HG03354 (cell line): ENCODE measurements at regions not wholly inside any gene's neighbourhood (a gene's known extent, or its start where the extent isn't known, plus 50 kb on each side); places are given as distances from the start of the nearest gene placed in this dataset.
"Not testable (repeated sequence)": the region's sequence is repeated elsewhere in the genome, so short reads cannot be mapped to it uniquely, and the experiment has no call there.

ENCODE experiments used
- ATAC-seq: cut with Tn5 transposase; IDR thresholded peaks from one replicate; pipeline ENCODE4 v1.9.1; 2021; ENCODE audit warnings: mild to moderate bottlenecking; ENCODE audit not compliant: unreplicated experiment, poor library complexity, severe bottlenecking

DNA sequence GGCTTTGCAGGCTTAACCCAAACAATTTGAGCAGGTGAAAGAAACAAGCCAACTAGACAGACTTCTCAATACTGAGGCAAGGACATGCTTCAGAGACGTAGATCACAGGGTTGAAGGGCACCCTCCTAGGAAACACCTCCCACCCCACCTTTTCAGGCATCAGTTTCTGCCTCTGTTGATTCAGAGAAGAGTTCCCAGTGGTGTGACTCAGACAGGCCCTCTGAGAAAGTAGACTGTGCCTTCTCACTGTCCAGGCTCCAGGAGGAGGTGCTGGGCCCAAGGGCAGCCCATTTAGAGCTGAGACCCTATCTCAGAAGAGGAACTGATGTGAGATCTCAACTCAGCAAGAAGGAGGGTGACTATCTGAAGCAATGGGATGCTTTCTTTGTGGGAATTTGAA lies 108.1 kb downstream of the FAM50B start:
- ATAC-seq: no peak

GRCh38 chr6:3958255-3958654 lies 109.1 kb downstream of the FAM50B start:
- no peak for ATAC-seq

- ATAC-seq: no peak
These were observed 110.2 kb downstream of the FAM50B start for GRCh38 chr6:3959385-3959784.

GRCh38 chr6:3960754-3961361 lies 111.7 kb downstream of the FAM50B start:
- ATAC-seq: no peak

- ATAC-seq: no peak
These were observed 112.5 kb downstream of the FAM50B start for GRCh38 chr6:3961581-3962215.

GRCh38 chr6:3962291-3963280 lies 113.4 kb downstream of the FAM50B start:
- no peak for ATAC-seq

DNA sequence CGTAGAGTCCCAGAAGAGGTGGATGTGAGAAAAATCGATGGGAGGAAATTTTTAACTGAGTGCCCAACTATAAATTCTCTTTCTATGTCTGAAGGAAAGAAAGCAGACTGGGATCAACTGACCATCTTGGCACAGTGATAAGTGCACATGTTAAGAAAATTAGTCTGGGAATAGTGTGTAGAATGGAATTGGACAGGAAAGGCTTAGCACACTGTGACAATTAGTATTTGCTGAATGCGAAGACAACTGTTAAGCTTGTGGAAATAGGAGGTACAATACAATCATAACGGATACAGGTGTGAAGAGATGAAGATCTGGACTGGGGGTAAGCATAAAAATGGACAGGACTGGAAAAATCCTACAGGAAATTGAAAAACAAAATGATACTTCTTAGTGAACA lies 114.3 kb downstream of the FAM50B start:
- no peak for ATAC-seq

DNA sequence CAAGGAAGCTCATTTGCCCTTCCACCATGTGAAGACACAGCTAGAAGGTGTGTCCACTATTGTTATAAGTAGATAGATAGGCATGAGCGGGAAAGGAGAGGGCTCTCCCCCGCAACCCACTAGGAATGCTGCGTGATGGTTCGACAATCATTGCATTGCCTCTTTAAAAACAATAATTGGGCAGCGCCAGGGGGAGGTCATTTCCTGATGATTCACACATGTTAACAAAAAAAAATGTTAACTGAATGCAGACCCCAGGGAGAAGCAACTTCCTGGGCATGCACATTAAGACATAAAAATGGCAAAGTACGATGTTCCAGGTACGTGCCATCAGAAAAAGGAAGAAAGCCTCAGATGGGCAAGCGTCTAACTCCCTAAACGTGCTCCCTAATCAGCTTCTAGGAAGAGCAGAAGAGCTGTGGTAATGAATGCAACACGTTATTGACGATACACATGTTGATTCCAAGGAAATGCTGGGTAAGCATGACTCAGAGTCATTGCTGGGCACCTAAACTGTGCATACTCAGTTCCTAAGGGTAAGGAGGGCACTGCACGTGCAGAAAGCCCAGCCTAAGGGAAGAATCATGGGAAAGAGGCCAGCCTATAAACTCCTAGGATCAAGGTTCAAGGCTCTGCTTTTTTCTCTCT lies 113.7 kb downstream of the FAM217A start:
- ATAC-seq: no peak

DNA sequence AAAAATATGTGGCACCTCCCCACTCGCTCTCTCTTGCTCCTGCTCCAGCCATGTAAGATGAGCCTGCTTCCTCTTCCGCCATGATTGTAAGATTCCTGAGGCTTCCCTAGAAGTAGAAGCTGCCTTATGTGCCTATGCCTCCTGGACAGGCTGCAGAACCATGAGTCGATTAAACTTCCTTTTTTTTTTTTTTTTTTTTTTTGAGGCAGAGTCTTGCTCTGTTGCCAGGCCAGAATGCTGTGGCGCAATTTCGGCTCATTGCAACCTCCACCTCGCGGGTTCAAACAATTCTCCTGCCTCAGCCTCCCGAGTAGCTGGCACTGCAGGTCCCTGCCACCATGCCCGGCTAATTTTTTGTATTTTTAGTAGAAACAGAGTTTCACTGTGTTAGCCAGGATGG lies 112.5 kb downstream of the FAM217A start:
- no peak for ATAC-seq

GRCh38 chr6:3970097-3970496 lies 108.8 kb downstream of the FAM217A start:
- ATAC-seq: no peak

GRCh38 chr6:3973152-3973551 lies 105.8 kb downstream of the FAM217A start:
- ATAC-seq: not testable (repeated sequence)

GRCh38 chr6:3977875-3978711 lies 100.8 kb downstream of the FAM217A start:
- peak; percentile 91 for ATAC-seq

- ATAC-seq: not testable (repeated sequence)
These were observed 100.0 kb downstream of the FAM217A start for GRCh38 chr6:3978966-3979365.

GRCh38 chr6:3981917-3982316 lies 97.0 kb downstream of the FAM217A start:
- no peak for ATAC-seq

- ATAC-seq: no peak
These were observed 95.2 kb downstream of the FAM217A start for GRCh38 chr6:3983778-3984177.

DNA sequence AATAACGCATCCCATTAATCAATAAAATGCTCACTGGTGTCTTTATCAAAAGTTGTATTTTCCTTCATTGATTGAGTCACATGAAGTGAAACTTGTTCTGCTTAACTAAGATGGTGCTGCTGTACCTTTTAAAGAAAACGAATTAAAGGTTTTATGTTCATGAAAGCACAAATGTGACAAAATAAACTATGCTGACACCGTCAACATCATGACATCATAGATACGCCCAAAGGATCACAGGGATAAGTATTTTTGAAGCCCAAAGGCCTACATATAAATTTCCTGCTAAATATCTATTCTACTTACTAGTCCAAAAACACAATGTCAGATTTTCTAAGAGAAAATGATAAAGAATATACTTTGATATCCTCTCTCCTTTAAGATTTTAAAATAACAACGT lies 94.4 kb downstream of the FAM217A start:
- ATAC-seq: no peak

DNA sequence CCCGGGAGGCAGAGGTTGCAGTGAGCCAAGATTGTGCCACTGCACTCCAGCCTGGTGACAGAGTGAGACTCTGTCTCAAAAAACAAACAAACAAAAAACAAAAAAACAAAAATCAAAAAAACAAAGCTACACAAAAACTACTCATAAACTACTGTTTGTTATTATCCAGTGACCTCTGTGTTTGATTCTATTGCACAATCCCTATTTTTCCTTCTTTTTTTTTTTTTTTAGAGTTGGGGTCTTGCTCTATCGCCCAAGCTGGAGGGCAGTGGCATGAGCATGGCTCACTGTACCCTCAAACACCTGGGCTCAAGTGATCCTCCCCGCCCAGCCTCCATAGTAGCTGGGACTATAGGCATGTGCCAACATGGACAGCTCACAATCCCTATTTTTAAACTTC lies 92.7 kb downstream of the FAM217A start:
- no peak for ATAC-seq

DNA sequence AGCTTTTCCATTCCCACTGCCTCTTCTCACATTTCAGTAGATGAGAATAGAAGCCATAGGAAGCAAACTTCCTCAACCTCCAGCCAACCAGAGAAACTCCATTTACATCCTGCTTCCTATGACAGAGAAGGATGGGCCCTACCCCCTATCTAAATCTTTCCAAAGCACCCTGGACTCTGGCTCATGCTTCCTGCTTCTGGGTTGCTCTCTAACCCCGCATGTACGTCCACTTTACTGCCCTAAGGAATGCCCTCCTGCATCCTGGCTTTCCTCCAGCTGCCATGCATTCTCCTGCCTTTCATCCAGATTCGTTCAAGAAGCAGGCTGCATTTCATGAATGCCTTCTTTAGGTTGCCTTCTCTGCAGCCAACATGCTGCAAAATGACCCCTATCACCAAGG lies 91.9 kb downstream of the FAM217A start:
- ATAC-seq: no peak

DNA sequence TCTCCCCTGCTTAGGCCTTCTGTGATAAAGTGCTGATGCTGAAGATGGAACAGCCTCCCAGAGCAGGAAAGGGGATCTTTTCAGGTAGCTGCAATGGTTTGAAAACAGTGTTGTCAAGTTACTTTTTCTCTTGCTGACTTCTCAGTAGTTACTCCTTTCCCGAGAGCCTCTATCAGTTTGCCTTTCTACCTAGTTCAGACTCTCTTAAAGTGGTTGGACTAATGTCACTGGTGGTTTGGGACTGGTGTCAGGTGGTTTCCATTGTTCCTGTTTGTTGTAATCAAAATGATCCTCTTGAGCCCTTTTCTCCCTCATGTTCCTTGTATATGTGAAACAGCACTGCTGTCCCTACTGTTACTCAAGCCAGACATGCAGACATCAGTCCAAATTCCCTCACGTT lies 91.4 kb downstream of the FAM217A start:
- no peak for ATAC-seq
